GM12875 (cell line): ENCODE measurements at regions not wholly inside any gene's neighbourhood (a gene's known extent, or its start where the extent isn't known, plus 50 kb on each side); places are given as distances from the start of the nearest gene placed in this dataset.

ENCODE experiments used
- H3K4me3 ChIP-seq: one replicate; pipeline ENCODE4 v1.5.1; 2011; ENCODE audit warnings: low read depth, low read length, control low read depth
- TF ChIP-seq, protein P1 (sequence below): IDR thresholded peaks from 2 replicates; pipeline ENCODE4 v1.5.1; 2011; ENCODE audit warnings: low read depth, mild to moderate bottlenecking, control low read depth, inconsistent platforms, low read length, moderate library complexity, borderline replicate concordance; ENCODE audit not compliant: insufficient read depth

DNA sequence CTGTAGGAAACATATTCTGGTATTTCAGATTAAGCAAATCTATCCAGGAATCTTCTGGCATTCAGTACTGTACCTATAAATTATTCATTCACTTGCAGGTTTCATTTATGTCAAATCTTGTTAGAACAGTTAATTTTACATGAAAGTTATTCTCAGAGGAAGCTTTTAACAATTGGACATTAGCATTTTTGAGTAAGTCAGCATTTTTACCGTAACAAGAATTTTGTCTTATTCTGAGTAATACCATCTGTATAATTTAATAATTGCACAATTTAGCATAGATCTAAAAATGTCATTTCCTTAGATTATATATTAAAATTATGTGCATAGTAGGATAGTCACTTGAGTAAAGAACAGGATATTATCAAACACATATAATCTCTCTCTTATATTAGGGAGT lies 764.8 kb upstream of the LRFN5 start:
- TF ChIP-seq, protein P1, sequence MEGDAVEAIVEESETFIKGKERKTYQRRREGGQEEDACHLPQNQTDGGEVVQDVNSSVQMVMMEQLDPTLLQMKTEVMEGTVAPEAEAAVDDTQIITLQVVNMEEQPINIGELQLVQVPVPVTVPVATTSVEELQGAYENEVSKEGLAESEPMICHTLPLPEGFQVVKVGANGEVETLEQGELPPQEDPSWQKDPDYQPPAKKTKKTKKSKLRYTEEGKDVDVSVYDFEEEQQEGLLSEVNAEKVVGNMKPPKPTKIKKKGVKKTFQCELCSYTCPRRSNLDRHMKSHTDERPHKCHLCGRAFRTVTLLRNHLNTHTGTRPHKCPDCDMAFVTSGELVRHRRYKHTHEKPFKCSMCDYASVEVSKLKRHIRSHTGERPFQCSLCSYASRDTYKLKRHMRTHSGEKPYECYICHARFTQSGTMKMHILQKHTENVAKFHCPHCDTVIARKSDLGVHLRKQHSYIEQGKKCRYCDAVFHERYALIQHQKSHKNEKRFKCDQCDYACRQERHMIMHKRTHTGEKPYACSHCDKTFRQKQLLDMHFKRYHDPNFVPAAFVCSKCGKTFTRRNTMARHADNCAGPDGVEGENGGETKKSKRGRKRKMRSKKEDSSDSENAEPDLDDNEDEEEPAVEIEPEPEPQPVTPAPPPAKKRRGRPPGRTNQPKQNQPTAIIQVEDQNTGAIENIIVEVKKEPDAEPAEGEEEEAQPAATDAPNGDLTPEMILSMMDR: no peak

DNA sequence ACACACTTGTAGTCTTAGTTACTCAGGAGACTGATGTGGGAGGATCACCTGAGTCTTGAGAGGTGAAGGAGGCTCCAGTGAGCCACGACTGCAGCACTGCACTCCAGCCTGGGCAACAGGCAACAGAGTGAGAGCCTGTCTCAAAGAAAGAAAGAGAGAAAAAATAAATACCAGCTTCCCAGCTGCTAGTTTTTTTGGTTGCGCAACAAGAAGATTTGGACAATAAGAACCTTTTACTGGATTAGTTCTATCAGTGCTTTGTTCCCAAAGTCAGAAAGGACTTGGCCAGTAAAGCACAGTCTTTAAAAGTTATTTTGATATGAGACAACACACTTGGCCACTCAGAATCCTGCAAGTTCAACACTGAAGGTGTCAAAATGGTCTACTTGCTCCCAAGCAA lies 768.1 kb upstream of the LRFN5 start:
- H3K4me3 ChIP-seq: no peak overlapping the region
- TF ChIP-seq, protein P1: no peak

More for the DNA sequence above, 764.8 kb upstream of the LRFN5 start:
- no peak overlapping the region for H3K4me3 ChIP-seq

DNA sequence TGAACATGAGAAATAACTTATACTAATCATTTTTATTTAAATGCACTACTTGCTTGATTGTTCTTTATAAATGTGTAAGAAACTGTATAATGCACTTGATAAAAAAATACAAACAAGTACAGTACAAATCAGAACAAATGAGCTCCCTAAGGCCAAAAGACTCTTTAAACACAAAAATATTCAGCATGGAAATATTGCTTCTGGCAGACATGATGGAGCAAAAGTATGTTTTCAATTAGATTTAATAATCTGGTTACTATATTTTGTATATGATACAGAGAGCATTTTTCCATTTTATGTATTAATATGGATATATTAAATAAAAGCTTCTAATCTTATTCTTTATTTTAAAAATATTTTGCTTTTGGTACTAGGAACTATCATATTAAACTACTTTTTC lies 800.2 kb upstream of the LRFN5 start:
- TF ChIP-seq, protein P1: no peak
- no peak overlapping the region for H3K4me3 ChIP-seq

DNA sequence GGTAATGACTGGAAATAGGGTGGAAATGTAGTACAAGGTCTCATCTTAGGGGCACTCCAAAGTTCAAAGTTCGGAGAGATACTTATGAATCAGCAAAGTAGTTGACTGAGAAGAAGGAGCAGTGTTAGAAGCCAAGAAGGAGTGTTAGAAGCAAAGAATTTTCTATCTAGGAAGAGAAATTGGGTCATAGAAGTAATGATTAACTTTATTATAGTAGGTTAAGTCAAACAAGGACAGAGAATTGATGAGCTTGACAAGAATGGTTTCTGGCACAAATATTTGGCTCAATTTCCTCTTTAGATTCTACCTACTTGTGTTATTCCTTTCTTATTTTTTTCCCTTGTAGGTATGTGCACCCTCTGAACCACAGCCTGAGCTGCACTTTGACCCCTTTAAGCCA lies 810.5 kb upstream of the LRFN5 start:
- H3K4me3 ChIP-seq: no peak overlapping the region
- TF ChIP-seq, protein P1: no peak

DNA sequence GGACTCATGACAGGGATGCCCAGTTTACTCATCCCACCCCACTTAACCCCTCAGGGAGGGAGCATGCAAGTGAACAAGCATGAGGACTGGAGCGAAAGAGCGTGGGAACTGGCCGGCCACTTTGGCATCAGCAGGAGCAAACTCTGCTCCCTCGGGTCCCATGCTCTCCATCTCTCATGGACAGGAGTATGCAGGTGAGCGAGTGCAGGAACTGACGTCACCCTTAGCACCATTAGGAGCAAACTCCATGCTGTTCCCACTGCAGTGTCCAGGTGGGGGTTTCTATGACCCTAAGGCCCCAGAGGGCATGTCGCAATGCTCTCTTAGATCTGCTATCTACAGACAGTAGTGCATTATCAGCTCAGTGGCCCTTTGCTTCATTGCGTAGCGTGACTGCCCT lies 821.8 kb upstream of the LRFN5 start:
- H3K4me3 ChIP-seq: no peak overlapping the region
- TF ChIP-seq, protein P1: no peak

DNA sequence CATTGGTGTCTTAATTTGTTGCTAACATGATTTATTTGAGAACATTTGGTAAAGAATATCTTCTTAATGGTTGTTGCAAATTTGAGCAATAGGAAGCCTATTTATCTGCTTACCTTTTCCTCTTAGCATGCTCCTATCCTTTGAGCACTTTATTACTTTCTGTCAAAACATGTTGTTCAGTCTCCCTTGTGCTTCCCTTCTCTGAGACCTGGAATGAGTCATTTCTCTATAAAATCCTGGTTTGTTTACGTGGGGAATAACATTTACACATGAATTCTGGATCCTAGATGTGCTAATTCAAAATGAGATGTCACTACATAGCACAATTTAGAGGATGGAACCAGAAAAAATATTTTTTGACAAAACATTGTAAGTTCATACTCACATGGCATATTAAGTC lies 844.0 kb upstream of the LRFN5 start:
- H3K4me3 ChIP-seq: no peak overlapping the region
- TF ChIP-seq, protein P1: no peak

DNA sequence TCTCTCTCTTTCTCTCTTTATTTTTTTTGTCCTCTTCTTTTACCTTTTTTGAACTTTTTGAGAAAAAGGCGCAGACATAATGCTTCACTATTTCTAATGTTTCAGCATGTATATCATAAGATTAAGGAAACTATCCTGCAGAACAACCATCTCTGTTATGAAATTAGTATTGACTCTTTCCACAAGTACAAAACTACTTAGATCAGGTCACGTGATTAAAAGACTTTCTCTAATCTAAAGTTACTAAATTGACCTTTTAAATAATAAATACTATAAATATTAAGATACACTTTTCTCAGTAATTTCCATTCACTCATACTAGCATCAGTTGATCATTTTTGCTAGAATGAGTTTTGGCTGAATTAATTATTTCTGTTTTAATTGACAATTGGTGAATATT lies 844.5 kb upstream of the LRFN5 start:
- TF ChIP-seq, protein P1: no peak
- H3K4me3 ChIP-seq: no peak overlapping the region
